Right renal pelvis (tissue), 4 donors: ENCODE measurements at regions not wholly inside any gene's neighbourhood (a gene's known extent, or its start where the extent isn't known, plus 50 kb on each side); places are given as distances from the start of the nearest gene placed in this dataset.
"Not testable (repeated sequence)": the region's sequence is repeated elsewhere in the genome, so short reads cannot be mapped to it uniquely, and the experiment has no call there.

Source experiments
- DNase-seq, 4 donors: peaks; one replicate each; pipeline ENCODE4 v3.0.0-alpha.2; 2013; ENCODE audit warnings: low read depth in 4 of 4, low spot score in 3 of 4, missing footprints in 1 of 4

DNA sequence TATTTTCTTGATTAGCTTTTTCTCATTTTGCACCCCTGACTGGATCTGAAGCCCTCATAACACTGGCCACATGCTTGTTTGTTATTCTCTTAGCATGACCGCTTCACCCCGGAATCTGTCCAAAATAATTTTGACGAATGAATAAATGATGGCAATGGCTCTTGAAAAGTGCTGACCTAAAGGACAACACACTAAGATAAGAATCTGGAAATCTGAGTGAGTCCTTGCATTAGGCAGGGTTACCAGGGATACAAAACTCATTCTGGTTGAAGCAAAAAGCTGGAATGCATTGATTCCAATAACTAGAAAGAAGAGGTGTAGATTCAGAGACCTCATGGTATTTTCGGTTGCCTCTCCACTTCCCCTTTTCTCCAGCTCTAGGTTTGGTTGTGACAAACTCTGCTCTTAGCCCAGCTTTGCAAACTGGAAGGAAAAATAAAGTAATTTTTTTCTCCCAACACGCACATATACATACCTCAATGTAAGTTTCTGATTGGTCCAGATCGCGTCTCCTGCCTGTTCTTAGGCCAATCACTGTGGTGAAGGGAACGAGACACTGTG is 157.4 kb downstream of the SKIDA1 start:
- no peak for DNase-seq

DNA sequence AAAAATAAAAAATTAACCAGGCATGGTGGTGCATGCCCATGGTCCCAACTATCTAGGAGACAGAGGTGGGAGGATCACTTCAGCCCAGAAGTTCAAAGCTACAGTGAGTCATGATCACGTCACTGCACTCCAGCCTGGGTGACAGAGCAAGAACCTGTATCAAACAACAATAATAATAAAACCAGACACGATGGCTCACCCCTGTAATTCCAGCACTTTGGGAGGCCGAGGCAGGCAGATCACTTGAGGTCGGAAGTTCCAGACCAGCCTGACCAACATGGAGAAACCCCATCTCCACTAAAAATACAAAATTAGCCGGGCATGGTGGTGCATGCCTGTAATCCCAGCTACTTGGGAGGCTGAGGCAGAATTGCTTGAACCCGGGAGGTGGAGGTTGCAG is 159.4 kb downstream of the SKIDA1 start:
- DNase-seq, result not testable (repeated sequence)

DNA sequence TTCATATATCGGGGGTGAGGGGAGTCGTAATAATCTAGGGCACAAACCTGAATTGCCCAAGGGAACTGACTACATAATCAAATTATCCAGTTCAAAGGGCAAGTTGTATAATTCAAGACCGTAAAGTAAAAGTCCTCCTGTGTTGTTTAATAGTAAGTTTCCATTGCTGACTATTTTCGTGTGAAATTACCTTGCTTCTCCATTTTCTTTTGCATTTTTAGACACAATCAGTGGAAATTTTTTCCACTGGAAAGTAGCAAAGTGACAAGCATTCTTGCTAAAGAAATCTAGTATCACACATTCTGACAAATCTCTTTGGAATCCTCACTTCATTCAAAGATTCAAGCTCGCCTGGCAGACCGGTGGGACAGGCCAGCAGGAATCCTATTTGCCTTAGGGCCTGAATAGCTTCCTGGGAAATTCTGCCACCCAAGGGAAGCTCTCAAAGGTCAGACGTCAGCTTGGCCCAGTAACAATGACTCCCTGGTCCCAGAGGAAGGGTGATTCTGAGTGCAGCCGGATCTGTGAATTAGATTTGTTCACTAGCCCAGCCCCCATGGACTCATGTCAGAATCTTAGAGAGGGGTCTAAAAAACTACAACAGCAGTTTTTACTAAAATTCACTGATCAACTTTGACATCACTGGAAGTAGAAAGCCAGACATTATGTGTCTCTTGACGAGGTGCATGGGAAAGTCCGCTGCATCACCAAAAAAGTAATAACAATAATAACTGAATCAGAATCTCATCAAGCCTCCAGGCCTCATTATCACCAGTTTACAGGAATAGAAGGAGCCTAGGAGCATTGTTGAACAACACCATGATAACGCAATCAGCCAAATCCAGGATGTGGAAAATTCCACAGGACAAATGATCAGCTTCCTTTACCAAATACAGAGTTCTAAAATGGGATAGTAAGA is 161.0 kb downstream of the SKIDA1 start:
- DNase-seq, result no peak

DNA sequence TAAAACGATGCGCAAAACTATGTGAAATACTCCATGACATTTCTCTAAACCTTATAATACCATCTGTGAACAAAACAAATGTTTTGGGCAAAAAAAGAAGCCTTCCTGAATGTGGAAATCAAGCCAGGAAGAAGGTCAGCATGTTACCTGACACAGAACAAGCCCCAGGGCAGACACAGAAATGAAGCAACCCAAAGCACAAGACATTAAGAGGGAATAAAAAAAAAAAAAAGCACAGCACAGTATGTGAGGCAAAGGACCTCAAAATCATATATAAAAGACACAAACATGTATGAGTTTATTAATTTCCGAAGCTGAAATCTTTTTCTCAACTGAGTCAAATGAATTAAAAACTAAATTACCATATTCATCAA is 161.8 kb downstream of the SKIDA1 start:
- DNase-seq, result no peak

DNA sequence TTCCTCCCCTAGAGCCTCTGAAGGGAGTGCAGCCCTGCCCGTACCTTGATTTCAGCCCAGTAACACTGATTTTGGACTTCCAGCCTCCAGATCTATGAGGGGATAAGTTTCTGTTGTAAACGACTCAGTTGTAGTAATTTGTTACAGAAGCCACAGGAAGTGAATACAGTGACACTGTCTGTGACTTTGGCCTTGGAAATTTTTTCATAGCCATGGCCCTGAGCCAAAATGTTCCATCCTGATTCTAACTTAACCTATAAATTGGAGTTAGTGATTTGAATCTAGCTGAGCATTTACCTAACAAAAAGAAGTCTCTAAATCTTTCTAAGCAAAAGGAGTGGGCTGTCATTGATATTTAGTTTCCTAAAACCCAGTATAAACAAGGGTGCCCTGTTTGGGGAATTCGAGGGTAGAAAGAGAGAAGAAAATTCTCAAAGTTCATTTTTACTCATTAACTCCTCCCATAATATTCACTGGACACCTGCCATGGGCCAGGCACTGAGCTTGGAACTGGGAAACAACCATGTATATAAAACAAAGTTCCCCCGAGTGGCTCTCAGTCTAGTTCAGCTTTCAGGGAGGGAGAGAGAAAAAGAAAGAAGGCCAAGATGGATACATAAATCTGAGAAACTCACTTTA is 162.3 kb downstream of the SKIDA1 start:
- no peak for DNase-seq

DNA sequence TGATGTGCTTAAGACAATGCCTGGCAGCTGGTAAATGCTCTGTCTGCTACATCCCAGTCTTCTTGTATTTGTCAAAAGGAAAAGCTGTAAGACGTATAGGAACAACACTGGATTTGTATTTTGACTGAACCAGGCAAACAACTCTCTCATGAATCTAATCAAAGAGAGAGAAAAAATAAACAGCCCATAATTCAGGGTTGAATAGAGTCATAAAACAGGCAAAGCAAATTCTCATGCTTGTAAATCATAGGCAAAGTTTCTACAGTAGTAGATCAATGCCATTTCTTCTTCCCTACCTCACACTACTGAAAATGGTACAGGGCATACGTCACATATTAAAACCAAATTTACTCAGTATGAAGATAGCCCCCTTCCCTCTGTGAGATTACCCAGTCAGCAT is 166.3 kb downstream of the SKIDA1 start:
- DNase-seq, result no peak

DNA sequence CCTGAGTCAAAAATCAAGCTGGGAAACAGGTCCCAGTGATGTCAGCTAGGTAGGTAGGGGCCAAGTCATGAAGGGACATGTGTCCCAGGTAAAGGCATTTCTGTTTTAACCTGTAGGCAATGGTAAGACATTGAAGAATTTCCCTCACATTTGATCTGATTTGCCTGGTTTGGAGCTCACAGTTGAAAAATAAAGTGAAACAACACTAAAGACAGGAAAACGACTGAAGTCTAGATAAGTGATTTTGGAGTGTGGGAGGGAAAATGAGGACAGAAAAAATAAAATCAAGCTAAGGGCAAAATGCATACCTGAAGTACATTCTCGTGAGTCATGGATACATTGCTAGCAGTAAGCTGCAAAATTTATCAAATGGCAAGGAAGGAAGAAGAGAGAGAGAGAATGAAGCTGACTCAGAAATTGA is 169.9 kb downstream of the SKIDA1 start:
- DNase-seq, result no peak

DNA sequence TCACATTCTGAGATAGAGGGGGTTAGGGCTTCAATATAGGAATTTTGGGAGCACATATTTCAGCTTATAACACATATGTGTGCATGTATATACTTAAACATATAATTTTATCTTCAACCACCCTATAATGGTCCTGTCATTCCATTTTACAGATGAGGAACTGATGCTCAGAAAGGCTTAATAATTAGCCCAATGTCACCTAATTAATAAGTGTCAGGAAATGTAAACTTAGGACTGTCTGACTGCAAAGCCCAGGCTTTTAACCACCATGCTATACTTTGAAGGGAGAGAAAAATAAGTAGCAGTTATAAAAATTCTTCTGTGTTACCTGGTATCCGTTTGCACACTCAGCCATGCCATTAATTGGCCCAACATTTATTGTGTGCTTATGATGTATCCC is 172.6 kb downstream of the SKIDA1 start:
- no peak for DNase-seq

DNA sequence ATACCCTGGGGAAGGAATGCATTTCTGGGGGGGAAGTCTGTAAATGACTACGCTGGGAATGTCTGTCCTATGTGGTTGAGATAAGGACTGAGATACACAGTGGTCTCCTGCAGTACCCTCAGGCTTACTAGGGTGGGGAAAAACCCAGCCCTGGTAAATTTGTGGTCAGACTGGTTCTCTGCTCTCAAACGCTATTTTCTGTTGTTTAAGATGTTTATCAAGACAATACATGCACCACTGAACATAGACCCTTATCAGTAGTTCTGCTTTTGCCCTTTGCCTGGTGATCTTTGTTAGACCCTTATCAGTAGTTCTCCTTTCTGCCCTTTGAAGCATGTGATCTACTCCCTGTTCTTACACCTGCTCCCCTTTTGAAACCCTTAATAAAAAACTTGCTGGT is 173.9 kb downstream of the SKIDA1 start:
- not testable (repeated sequence) for DNase-seq

DNA sequence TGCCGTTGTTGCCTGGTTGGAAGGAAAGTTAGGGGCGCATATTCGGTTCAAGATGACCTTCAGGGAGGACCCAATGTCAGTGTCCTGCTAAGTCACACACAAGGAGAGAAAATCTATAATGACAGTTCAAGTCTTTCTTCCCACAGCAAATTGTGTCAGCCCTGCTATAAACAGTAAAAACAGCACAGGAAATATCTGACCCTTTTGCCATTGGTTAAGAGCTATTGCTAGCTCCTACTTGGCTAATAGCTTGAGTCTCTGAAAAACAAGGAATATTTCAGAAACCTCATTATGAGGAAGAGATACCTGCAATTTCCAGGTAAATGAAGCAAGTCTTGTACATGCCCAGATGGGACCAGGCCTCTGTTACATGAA is 175.6 kb downstream of the SKIDA1 start:
- no peak for DNase-seq

DNA sequence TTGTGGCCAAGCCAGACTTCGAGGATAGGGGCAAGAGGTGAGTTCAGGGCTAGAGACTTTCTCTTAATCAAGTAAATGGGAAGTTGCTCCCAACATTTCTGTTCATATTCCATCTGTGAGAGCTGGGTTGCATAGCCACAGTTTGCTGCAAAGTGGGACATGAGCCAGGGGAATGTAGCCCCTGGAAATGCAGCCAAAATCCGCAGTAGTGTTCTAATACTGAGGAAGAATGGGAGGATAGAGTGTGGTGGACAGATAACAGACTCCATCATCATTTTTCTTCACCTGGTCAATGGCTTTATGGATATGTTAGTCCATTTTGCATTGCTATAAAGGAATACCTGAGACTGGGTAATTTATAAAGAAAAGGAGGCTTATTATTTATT is 177.7 kb downstream of the SKIDA1 start:
- no peak for DNase-seq

DNA sequence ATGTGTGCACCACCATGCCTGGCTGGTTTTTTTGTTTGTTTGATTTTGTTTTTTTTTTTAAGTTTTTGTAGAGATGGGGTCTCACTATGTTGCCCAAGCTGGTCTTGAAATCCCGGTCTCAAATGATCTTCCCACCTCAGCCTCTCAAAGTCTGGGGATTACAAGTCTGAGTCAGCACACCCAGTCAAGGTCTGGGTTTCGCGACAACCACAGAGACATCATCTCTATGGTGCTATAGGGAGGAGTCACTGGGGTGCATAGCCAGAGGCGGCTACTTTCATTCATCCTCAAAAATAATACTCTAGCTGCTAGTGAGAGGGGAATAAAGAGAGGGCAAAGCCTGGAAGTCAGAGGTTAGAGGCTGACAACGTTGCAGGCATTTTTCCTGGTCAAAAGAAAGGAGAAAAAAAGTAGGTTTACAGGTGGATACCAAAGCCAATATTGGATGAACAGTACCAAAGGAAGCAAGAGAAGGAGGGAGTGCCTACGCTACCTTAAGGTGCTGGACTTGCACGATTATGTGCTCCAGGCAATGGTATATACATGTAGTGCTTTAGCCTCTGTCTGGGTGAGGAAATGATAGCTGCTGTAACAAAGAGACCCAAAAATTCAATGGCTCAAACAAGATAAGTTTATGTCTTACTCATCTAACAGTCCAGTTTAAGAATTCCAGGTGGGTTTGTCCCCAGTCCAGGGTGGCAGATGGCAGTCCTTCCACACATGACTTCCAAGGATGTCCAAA is 178.3 kb downstream of the SKIDA1 start:
- DNase-seq, result no peak

DNA sequence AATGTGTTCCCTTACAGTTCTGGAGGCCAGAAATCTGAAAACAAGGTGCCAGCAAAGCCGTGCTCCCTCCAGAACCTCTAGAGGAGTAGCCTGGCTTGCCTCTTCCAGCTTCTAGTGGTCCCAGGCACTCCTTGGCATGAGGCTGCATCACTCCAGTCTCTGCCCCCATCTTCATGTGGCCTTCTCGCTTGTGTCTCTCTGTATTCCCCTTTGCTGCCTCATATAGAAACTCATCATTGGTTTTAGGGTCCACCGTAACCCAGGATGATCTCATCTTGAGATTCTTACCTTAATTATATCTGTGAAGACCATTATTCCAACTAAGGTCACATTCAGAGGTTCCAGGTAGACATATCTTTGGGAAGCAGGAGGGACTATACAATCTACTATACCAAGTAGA is 182.4 kb downstream of the SKIDA1 start:
- no peak for DNase-seq

DNA sequence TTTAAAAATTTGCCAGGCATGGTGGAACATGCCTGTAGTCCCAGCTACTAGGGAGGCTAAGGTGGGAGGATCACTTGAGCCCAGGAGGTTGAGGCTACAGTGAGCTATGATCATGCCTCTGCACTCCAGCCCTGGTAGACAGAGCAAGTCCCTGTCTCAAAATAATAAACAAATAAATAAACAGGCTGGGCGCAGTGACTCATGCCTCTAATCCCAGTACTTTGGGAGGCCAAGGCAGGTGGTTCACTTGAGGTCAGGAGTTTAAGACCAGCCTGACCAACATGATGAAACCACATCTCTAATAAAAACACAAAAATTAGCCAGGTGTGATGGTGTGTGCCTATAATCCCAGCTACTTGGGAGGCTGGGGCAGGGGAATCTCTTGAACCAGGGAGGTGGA is 183.0 kb downstream of the SKIDA1 start:
- DNase-seq, result not testable (repeated sequence)

DNA sequence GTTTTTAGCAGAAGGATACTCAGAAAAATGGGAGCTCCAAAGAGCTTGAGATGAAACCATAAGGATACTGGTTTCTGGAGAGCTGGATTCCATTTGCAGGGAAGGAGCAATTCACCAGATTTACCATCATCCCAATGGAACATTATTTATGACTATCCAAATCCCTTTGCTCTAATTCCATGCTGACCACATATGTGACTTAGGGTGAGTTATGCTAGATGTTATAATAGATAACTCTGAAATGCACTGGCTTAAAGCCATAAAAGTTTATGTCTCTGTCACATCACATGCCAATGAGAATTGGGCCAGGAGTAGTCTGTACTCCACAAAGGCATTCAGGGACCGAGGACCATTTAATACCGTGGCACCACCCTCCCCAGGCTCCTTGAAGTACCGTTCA is 185.2 kb downstream of the SKIDA1 start:
- DNase-seq, result no peak

DNA sequence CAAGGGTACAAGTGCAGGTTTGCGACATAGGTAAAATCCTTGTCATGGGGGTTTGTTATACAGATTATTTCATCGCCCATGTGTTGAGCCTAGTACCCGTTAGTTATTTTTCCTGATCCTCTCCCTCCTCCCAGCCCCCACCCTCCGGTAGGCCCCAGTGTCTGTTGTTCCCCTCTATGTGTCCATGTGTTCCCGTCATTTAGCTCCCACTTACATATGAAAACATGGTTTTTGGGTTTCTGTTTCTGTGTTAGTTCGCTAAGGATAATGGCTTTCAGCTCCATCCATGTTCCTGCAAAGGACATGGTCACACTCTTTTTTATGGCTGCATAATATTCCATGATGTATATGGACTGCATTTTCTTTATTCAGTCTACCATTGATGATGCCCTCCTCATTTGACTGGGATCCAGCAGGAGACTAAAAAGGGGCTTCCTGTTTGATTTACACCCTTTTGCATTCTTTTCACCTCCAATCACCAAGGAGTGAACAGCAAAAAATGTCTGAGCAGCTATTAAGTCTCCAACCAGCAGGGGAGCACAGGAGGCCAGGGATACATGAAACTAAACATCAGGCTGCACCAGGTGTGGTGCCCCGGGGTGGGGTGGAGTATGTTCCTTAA is 188.2 kb downstream of the SKIDA1 start:
- DNase-seq, result no peak

DNA sequence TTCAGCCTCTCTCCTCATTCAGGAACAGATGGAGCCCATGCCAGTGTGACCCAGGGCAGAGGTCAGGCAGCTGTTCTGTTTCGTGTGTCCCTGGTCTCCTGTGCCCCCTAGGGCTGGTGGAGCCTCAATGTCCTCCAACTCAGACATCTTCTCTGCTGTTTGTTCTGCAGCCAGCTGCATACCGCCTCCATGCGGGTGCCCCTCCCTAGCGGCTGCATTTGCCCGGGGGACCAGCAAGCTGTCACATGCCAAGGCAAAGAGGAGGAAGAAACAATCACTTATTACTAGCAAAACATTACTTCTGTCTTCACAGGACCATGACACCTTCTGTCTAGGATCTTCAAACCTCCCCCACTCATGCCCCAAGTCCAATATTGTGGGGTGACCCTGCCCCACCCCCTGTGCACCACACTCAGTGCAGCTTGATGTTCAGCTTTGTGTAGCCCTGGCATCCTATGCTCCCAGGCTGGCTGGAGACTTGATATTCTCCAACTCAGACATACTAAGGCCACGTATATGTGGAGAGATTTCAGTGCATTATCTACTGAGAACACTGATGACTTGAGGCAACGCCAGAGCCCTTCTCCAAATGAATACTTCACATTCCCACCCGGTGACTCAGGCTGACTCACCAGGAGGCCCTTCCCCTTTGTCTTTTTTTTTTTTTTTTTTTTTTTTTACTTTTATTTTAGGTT is 188.9 kb downstream of the SKIDA1 start:
- DNase-seq, result no peak

DNA sequence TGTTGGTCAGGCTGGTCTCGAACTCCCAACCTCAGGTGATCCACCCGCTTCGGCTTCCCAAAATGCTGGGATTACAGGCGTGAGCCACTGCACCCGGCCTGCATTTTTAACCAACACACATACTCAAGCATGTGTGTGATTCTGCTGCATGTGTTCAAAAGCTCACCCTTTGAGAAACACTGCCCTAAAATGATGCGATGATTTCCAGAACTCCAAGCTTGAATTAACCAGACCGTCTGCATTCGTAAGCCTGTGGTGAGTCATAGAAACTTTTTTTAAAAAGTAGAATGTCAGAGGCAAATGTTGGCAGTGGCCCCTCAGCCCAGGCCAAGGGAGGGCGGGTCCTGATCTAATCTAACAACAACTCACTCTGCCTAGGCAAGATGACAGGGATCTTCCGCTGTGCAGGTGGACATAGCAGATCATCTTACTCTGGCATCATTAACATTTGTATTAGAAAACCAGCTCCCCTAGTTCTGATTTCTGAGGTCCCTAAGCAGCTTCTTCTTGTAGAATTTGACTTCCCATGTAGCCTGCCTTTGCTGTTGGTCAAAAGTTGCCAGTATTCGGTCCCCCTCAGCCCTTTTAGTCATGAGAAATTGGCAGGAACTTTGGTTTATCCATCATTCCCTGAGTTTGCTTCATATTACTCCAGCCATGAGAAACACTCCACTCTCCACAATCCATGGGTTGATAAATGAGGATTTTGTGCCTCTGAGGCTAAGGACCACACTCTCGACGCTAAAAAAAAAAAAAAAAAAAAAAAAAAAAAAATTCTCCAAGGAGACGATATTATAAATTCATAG is 190.4 kb downstream of the SKIDA1 start:
- no peak for DNase-seq

DNA sequence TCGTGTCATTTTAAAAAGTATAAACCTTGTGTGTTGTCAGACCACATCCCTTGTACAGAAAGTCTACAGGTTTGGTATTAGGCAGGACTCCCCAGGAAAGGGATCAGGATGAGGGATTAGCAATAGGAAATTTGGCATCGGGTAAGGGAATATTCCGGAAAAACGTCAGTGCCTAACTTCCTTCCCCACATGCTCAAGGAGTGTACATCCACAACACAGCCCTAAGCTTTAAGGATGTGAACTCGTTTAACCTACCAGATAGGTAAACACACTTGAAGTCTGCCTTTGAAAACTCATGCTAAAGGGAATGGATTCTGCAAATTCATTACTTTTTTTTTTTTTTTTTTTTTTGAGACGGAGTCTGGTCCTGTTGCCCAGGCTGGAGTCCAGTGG is 194.9 kb downstream of the SKIDA1 start:
- DNase-seq, result no peak
